HG03039 (cell line): ENCODE measurements at regions not wholly inside any gene's neighbourhood (a gene's known extent, or its start where the extent isn't known, plus 50 kb on each side); places are given as distances from the start of the nearest gene placed in this dataset.

Source experiments
- ATAC-seq: cut with Tn5 transposase; IDR thresholded peaks from one replicate; pipeline ENCODE4 v1.9.1; 2021; ENCODE audit warnings: mild to moderate bottlenecking, moderate library complexity; ENCODE audit not compliant: unreplicated experiment

DNA sequence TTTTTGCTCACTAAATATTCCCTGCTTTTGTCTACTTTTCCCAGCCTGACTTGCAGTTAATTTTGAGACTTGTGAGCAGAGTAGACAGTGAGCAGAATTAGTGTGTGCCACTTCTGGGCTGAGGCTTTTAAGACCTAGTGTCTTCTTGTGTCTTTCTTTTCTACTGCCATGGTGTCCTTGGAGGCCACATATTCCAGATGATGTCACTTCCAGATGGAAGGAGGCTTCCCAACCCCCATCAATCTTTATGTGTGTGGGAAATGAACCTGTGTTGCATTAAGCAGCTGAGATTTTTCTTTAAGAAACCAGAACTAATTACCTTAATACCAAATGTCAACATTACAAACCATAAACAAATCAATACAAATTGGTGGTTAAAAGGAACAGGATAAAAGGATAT lies 774.7 kb upstream of the ROBO1 start:
- ATAC-seq, result no peak

DNA sequence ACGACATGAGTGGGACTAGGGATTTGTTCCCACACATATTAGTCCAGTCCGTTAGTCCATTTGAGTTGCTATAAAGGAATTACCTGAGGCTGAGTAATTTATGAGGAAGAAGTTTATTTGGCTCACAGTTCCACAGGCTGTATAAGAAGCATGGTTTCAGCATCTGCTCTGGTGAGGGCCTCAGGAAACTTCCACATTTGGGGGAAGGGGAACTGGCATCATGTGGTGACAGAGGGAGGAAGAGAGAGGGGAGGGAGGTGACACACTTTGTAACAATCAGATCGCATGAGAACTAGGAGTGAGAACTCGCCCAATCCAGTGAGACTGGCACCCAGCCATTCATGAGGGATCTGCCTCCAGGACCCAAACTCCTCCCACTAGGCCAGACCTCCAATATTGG lies 769.9 kb upstream of the ROBO1 start:
- ATAC-seq, result no peak

DNA sequence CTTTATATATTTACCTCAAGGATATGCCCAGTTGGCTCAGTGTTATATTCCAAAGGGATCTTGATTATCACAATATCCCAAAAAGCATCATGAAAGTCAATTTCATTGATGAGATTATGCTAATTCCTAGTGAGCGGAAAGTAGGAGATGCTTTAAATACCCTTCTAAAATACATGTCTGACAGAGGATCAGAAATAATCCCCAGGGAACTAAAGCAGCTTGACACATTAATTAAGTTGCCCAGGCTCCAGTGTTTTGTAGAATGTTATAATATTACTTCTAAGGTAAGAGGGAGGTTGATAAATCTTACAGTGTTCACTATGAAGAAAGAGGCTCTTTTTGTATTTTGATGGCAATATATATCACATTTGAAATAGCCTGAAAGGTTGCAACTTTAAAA lies 767.5 kb upstream of the ROBO1 start:
- ATAC-seq, result no peak

DNA sequence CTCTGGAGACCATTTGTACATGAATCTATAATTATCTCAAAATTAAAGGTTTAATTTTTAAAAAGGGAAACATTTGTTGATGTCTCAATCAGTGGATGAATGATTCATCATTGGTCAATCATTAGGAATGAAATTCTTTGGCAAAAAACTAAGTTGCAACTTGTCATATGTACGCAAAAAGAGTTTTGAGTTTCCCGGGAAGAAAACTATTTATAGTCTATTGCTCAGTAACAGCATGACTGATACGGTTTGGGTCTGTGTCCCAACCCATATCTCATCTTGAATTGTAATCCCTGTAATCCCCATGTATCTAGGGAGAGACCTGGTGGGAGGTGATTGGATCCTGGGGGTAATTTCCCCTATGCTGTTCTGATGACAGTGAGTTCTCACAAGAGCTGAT lies 765.8 kb upstream of the ROBO1 start:
- ATAC-seq, result no peak

- ATAC-seq, result no peak
Measured at GRCh38 chr3:80526153-80526552, 758.4 kb upstream of the ROBO1 start.

- ATAC-seq, result no peak
Measured at GRCh38 chr3:80521081-80521480, 753.3 kb upstream of the ROBO1 start.

DNA sequence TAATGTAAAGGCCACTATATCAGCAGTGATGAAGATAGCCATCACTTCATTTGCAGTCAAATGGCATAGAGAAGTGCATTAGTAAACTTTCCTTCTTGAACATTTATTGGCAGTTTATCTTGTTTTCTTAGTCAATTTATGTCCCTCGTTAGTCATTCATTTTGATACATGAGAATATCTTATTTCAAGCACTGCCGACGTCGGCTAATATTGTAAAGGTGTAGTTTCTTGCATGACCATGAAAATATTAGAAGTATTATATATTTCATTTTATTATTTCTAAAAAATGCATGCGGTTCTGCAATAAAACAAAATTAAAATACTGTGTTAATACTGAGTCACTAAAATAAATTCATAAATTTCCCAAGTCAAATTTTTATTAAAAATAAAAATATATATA lies 751.6 kb upstream of the ROBO1 start:
- ATAC-seq, result no peak

DNA sequence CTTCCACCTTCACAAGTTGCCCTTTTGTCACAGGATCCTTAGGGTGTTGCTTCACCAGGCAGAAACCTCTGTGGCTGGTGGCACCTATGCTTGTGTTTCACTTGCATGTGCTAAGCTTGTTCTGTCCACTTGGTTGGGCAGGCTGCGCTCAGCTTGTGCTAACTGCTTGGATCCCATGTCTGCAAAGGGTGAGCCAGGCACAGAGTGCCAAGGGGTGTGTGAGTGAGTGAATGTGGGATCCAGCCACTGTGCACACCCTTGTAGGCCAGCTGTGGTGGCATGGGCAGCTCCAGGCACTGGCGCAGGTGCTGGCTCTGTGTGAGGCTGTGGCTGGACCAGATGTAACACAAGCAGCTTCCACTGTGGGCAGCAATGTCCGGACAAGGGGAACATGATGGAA lies 728.7 kb upstream of the ROBO1 start:
- ATAC-seq, result no peak

- ATAC-seq, result no peak
Measured at GRCh38 chr3:80492162-80492561, 724.4 kb upstream of the ROBO1 start.

GRCh38 chr3:80472961-80473360 lies 705.2 kb upstream of the ROBO1 start:
- ATAC-seq, result no peak

GRCh38 chr3:80472459-80472858 lies 704.7 kb upstream of the ROBO1 start:
- no peak for ATAC-seq

GRCh38 chr3:80470433-80470832 lies 702.6 kb upstream of the ROBO1 start:
- ATAC-seq, result no peak

- no peak for ATAC-seq
Measured at GRCh38 chr3:80465746-80466145, 697.9 kb upstream of the ROBO1 start.

- ATAC-seq, result no peak
Measured at GRCh38 chr3:80451393-80451792, 683.6 kb upstream of the ROBO1 start.

- ATAC-seq, result no peak
Measured at GRCh38 chr3:80445641-80446040, 677.8 kb upstream of the ROBO1 start.

DNA sequence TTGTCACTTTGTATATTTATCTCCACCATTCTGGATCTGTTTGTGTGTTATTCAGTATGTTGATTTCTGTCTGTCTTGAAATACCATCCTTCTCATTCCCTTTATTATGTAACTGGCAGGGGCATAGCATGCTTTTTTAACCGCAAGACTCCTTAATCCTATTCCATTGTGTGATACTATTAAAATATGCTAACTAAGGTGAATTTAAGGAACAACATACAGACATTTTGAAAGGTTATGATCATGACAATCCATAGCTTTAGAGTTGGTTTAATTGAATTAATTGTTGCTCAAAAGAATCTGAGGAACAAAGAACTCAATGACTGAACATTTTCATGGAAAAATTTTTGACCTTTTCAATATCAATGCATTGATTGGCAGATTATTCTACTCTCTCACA lies 677.3 kb upstream of the ROBO1 start:
- ATAC-seq, result no peak

- no peak for ATAC-seq
Measured at GRCh38 chr3:80439490-80439889, 671.7 kb upstream of the ROBO1 start.

DNA sequence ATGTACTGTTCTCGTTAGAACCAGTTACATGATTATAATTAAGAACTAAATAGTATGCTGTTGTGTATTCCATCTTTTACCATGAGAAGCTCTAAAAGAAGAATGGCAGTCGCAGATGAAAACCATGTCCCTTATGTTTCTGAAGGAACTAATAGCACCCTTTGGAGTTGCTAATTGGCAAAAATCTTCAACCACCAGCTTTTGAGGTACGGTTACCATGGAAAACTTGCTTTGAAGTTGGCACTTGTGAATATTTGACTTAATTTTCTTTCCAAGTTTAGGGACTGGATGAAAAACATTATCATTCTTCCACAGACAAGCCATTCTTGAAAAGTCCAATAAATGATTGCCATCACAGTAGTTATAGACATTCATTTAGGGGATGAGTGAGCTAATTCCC lies 666.6 kb upstream of the ROBO1 start:
- ATAC-seq, result no peak

GRCh38 chr3:80424951-80425350 lies 657.2 kb upstream of the ROBO1 start:
- ATAC-seq, result no peak

GRCh38 chr3:80408030-80408721 lies 640.4 kb upstream of the ROBO1 start:
- ATAC-seq, result no peak

DNA sequence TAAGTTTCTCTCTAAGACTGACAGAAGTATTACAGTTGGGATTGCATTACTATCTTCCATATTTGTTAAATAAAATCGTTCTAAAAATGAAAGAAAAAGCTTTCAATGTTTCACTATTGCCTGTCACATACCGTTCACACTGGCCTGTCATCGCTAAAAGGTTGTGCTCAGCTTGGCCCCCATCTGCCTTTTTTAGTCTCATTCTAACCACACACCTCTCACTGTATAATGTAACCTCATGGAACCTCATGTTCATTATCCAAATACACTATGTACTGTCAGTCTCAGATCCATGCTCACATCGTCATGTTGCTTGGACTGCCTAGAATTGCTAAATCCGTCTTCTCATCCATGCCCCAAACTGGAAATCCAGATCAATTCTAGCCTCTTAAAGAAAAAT lies 637.8 kb upstream of the ROBO1 start:
- no peak for ATAC-seq

- ATAC-seq, result no peak
Measured at GRCh38 chr3:80395023-80395422, 627.2 kb upstream of the ROBO1 start.

- no peak for ATAC-seq
Measured at GRCh38 chr3:80391573-80391972, 623.8 kb upstream of the ROBO1 start.
